PC-3 (cell line): ENCODE measurements at regions not wholly inside any gene's neighbourhood (a gene's known extent, or its start where the extent isn't known, plus 50 kb on each side); places are given as distances from the start of the nearest gene placed in this dataset.
"Not testable (repeated sequence)": the region's sequence is repeated elsewhere in the genome, so short reads cannot be mapped to it uniquely, and the experiment has no call there.

Experiments used
- CTCF ChIP-seq: fragments of 300-600 bp; sonication (generic); conservative IDR thresholded peaks from 2 replicates; pipeline ENCODE4 v1.5.1; 2017; ENCODE audit warnings: antibody characterized with exemption, low read depth, mild to moderate bottlenecking, low read length
- EZH2 ChIP-seq: fragments of 300-600 bp; sonication (generic); IDR thresholded peaks from one replicate; pipeline ENCODE4 v1.6.1; 2017; ENCODE audit warnings: antibody characterized with exemption, mild to moderate bottlenecking, low read length; ENCODE audit not compliant: unreplicated experiment
- EZH2phosphoT487 ChIP-seq: fragments of 300-600 bp; sonication (generic); IDR thresholded peaks from 2 replicates; pipeline ENCODE4 v1.6.1; 2018; ENCODE audit warnings: mild to moderate bottlenecking, antibody characterized with exemption, low read length, borderline replicate concordance

GRCh38 chr3:153642576-153642975 lies 478.6 kb upstream of the ARHGEF26 start:
- TF ChIP-seq CTCF, EZH2, EZH2phosphoT487: not testable (repeated sequence)
